ENCODE measurements at regions not wholly inside any gene's neighbourhood (a gene's known extent, or its start where the extent isn't known, plus 50 kb on each side); places are given as distances from the start of the nearest gene placed in this dataset.

DNA sequence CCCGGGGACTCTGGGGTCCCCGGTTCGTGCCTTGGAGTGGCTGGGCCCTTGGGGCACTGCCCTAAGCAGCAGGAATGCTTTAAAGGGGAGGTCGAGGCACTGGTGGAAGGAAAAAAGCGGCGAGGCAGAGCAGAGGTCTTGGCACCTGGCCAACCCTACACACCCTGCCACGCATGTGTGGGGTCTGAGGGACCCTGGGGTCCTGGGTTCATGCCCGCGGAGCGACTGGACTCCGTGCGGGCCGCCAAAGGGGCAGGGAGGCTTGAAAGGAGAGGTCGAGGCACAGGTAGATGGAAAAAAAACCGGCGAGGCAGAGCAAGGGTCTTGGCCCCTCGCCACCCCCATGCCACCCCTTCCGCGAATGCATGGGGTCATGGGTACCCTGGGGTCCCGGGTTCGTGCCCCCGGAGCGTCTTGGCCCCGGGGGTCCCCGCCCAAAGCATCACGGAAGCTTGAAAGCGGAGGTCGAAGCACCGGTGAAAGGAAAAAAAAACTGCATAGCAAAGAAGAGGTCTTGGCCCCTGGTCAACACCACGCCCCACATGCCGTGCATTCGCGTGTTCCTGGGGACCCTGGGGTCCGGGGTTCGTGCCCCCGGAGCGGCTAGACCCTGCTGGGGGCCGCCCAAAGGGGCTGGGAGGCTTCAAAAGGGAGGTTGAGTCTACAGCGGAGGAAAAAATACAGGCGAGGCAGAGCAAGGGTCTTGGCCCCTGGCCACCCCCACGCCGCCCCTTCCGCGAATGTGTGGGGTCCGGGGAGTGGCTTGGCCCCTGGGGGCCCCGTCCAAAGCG is 312.9 kb downstream of the ALG10 start:
- DNase-seq (no peak), ATAC-seq (no peak)
- intact Hi-C loops (cut with DNase I): no loop called here

GRCh38 chr12:34335819-34336262 is 313.5 kb downstream of the ALG10 start:
- intact Hi-C loops (cut with DNase I): no loop called here
- DNase-seq: no peak
- no peak for ATAC-seq

- intact Hi-C loops (cut with DNase I): no loop called here
- no peak for DNase-seq
- ATAC-seq: no peak
These were observed 314.5 kb downstream of the ALG10 start for GRCh38 chr12:34336619-34337465.

- ATAC-seq (no peak), DNase-seq (no peak)
- intact Hi-C loops (cut with DNase I): no loop called here
These were observed 316.5 kb downstream of the ALG10 start for GRCh38 chr12:34338751-34339150.

GRCh38 chr12:34339922-34340321 is 317.6 kb downstream of the ALG10 start:
- intact Hi-C loops (cut with DNase I): no loop called here
- ATAC-seq (no peak), DNase-seq (no peak)

DNA sequence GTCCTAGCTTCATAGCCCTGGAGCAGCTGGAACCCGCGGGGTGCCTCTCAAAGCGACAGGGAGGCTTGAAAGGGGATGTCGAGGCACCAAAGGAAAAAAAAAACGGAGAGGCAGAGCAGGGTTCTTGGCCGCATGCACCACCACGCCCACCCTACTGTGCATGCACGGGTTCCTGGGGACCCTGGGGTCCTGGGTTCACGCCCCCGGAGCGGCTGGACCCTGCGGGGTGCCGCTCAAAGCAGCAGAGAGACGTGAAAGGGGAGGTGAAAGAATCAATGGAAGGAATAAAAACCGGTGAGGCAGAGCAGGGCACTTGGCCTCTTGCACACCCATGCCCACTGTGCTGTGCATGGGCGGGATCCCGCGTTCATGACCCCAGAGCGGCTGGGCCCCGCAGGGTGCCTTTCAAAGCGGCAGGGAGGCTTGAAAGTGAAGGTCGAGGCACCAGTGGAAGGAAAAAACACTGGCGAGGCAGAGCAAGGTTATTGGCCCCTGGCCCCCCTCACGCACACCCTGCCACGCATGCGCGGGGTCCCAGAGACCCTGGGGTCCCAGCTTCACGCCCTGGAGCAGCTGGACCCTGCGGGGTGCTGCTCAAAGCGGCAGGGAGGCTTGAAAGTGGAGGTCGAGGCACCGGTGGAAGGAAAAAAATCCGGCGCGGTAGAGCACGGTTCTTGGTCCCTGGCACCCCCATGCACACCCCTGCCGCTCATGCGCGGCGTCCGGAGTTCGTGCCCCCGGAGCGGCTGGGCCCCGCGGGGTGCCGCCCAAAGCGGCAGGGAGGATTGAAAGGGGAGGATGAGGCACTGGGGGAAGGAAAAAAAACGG is 318.5 kb downstream of the ALG10 start:
- no peak for ATAC-seq
- intact Hi-C loops (cut with DNase I): no loop called here
- DNase-seq: no peak

DNA sequence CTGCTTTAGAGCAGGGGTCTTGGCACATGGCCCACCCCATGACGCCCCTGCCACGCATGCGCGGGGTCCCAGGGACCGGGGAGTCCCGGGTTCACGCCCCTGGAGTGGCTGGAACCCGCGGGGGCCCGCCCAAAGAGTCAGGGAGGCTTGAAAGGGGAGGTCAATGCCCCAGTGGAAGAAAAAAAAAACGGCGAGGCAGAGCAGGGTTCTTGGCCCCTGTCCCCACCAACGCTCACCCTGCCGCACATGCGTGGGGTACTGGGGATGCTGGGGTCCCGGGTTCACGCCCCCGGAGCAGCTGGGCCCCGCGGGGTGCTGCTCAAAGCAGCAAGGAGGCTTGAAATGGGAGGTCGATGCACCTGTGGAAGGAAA is 319.1 kb downstream of the ALG10 start:
- no peak for DNase-seq
- intact Hi-C loops (cut with DNase I): no loop called here
- no peak for ATAC-seq

DNA sequence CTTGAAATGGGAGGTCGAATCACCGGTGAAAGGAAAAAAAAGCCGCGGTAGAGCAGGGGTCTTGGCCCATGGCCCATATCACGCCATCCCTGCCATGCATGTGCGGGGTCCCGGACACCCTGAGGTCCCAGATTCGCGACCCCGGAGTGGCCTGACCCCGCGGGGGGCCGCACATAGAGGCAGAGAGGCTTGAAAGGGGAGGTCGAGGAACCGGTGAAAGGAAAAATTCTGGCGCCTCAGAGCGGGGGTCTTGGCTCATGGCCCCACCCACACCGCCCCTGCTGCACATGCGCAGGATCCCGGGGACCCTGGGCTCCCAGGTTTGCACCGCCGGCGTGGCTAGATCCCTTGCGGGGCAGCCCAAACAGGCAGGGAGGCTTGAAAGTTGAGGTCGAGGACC is 319.8 kb downstream of the ALG10 start:
- ATAC-seq (no peak), DNase-seq (no peak)
- intact Hi-C loops (cut with DNase I): no loop called here

DNA sequence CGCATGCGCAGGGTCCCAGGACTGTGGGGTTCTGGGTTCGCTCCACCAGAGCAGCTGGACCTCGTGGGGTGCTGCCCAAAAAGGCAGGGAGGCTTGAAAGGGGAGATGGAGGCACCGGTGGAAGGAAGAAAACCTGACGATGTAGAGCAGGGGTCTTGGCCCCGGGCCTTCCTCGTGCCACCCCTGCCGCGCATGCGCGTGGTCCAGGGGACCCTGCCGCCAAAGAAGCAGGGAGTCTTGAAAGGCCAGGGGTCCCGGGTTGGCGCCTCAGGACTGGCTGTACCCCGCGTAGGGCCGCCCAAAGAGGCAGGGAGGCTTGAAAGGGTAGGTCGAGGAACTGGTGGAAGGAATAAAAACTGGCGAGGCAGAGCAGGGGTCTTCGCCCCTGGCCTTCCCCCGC is 321.0 kb downstream of the ALG10 start:
- ATAC-seq (no peak), DNase-seq (no peak)
- intact Hi-C loops (cut with DNase I): no loop called here

DNA sequence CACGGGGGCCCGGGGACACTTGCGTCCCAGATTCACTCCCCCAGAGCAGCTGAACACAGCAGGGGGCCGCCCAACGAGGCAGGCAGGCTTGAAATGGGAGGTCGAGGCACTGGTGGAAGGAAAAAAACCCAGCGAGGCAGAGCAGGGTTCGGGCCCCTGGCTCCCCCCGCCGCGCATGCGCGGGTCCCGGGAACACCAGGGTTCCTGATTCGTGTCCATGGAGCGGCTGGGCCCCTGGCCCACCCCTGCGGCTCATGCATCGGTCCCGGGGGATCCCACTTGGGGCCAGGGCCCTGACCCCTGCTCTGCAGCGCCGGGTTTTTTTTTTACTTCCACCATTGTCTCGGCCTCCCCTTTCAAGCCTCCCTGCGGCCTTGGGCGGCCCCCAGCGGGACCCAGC is 321.5 kb downstream of the ALG10 start:
- intact Hi-C loops (cut with DNase I): no loop called here
- DNase-seq: no peak
- ATAC-seq: no peak

DNA sequence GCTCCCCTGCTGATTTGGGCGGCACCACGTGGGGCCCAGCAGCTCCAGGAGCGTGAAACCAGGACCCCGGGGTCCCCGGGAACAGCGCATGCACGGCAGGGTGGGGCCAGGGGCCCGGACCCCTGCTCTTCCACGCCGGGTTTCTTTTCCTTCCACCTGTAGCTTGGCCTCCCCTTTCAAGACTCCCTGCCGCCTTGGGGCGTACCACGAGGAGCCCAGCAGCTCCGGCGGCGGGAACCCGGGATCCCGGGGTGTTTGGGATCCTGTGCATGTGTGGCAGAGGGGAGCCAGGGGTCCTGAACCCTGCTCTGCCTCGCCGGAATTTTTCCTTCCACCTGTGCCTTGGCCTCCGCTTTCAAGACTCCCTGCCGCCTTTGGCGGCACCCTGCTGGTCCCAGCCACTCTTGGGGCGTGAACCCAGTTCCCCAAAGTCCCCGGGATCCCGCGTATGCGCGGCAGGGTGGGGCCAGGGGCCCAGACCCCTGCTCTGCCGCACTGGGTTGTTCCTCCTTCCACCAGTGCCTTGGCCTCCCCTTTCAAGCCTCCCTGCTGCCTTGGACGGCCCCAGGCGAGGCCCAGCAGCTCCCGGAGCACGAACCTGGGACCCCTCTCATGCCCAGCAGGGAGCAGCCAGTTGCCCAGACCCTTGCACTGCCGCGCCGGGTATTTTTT is 322.7 kb downstream of the ALG10 start:
- DNase-seq (no peak), ATAC-seq (no peak)
- intact Hi-C loops (cut with DNase I): no loop called here

DNA sequence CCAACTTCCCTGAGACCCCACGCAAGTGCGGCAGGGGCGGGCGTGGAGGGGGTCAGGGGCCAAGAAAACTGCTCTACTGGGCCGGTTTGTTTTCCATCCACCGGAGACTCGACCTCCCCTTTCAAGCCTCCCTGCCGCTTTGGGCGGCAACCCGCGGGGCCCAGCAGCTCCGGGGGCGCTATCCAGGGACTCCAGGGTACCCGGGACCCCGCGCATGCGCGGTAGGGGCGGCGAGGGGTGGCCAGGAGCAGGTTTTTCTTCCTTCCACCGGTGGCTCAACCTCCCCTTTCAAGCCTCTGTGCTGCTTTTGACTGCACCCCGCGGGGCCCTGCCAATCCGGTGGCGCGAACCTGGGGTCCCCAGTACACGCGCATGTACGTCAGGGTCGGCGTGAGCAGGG is 323.5 kb downstream of the ALG10 start:
- ATAC-seq (no peak), DNase-seq (no peak)
- intact Hi-C loops (cut with DNase I): no loop called here

DNA sequence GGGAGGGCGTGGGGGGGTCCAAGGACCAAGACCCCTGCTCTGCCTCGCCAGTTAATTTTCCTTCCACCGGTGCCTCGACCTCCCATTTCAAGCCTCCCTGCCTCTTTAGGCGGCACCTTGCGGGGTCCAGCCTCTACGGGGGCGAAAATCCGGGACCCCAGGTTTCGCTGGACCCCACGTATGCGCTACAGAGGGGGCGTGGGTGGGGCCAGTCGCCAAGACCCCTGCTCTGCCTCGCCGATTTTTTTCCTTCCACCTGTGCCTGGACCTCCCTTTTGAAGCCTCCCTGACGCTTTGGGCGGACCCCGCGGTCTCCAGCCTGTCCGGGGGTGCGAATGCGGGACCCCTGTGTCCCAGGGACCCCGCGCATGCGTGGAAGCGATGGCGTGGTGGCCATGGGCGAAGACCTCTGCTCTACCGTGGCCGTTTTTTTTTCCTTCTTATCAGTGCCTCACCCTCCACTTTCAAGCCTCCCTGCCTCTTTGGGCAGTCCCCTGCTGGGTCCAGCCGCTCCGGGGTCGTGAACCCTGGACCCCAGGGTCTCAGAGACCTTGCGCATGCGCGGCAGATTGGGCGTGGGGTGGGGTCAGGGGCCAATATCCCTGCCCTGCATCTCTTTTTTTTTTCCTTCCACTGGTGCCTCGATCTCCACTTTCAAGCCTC is 324.2 kb downstream of the ALG10 start:
- DNase-seq (no peak), ATAC-seq (no peak)
- intact Hi-C loops (cut with DNase I): no loop called here

- intact Hi-C loops (cut with DNase I): no loop called here
- DNase-seq (no peak), ATAC-seq (no peak)
These were observed 325.1 kb downstream of the ALG10 start for GRCh38 chr12:34347367-34347766.

DNA sequence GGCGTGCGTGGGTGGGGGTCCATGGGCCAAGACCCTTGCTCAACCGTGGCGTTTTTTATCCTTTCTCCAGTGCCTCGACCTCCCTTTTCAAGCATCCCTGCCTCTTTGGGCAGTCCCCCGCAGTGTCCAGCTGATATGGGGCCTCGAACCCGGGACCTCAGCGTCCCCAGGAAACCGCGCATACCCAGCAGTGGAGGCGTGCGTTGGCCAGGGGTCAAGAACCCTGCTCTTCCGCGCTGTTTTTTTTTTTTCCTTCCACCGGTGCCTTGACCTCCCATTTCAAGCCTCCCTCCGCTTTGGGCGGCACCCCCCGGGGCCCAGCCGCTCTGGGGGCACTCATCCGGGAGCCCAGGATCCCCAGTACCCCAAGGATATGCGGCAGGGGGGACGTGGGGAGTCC is 325.8 kb downstream of the ALG10 start:
- no peak for DNase-seq
- ATAC-seq: no peak
- intact Hi-C loops (cut with DNase I): no loop called here

DNA sequence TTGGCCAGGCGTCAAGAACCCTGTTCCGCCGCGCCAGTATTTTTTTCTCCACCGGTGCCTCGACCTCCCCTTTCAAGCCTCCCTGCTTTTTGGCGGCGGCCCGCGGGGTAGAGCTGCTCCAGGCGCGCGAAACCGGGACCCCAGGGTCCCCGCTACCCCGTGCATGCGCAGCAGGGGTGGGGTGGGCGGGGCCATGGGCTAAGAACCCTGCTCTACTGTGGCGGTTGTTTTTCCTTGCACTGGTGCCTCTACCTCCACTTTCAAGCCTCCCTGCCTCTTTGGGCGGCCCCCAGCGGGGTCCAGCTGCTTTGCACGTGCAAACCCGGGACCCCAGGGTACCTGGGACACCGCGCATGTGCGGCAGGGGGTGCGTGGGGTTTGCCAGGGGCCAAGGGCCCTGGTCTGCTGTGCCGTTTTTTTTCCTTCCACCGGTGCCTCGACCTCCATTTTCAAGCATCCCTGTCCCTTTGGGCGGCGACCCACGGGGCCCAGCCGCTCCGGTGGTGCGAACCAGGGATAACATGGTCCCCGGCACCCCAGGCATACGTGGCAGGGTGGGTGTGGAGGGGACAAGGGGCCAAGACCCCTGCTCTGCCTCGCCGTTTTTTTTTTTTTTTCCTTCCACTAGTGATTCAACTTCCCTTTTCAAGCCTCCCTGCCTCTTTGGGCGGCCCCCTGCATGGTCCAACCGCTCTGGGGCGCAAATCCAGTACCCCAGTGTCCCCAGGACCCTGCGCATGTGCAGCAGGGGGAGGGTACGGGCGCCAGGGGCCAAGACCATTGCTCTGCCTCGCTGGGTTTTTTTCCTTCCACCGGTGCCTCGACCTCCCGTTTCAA is 326.8 kb downstream of the ALG10 start:
- intact Hi-C loops (cut with DNase I): no loop called here
- no peak for ATAC-seq
- no peak for DNase-seq

DNA sequence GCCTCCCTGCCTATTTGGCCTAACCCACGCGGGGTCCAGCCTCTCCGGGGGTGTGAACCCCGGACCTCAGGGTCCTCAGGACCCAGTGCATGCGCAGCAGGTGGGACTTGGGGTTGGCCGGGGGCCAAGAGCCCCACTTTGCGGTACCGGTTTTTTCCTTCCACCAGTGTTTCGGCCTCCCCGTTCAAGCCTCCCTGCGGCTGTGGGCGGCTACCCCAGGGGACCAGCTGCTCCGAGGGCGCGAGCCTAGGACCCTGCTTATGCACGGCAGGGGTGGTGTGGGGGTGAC is 327.3 kb downstream of the ALG10 start:
- intact Hi-C loops (cut with DNase I): no loop called here
- ATAC-seq (no peak), DNase-seq (no peak)

Measured in left cardiac atrium (tissue), 4 donors.